ENCODE measurements at regions not wholly inside any gene's neighbourhood (a gene's known extent, or its start where the extent isn't known, plus 50 kb on each side); places are given as distances from the start of the nearest gene placed in this dataset.

DNA sequence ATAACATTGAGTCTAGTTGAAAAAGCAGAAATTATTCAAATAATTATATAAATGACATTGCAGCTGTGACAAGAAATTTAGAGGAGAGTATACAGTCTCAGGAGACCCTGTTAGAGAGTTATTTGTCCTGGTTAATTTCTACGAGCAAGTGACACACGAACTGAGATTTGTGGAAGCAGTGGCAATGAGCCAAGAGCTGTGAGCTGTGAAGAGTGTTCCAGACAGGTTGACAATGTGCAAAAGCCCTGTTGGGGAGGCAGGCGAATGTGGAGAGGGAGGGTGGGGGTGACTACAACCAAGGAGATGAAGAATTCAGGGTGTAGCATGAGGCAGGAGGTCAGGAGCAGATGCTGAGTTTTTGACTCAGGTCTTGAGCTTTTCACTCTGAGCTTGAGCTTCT is 620.2 kb upstream of the TENM4 start:
- H3K27ac ChIP-seq (ENCODE audit: low read length), result no peak overlapping the region
- H3K9me3 ChIP-seq, result no peaks in the 10 kb centered on the region
- H3K27ac Mint-ChIP-seq, result no peak overlapping the region
- ChIA-PET POLR2A (no interaction called here), CTCF (no interaction called here)
- H3K36me3 Mint-ChIP-seq, result no peaks in the 10 kb centered on the region
- no peaks in the 10 kb centered on the region for H3K36me3 ChIP-seq (ENCODE audit: control insufficient read depth in 2 of 2, extremely low read depth in 1 of 2, insufficient read depth in 1 of 2, low read length in 1 of 2)
- H3K4me1 ChIP-seq (ENCODE audit: control insufficient read depth in 1 of 2, extremely low read depth in 1 of 2, insufficient read depth in 2 of 2, low read length in 2 of 2), result no peaks in the 10 kb centered on the region
- 61% methylated on average over 3 of the region's 3 CpGs for WGBS (ENCODE audit: insufficient coverage)
- H3K27me3 ChIP-seq (replicated peaks in 1 of 2; ENCODE audit: control insufficient read depth in 2 of 2, extremely low read depth in 1 of 2, insufficient read depth in 2 of 2, low read length in 1 of 2), result no peaks in the 10 kb centered on the region
- no peak overlapping the region for H3K4me3 Mint-ChIP-seq
- ATAC-seq (replicated peaks in 1 of 4) (no peak), DNase-seq (no peak)
- no peak overlapping the region for H3K4me3 ChIP-seq (ENCODE audit: control insufficient read depth in 1 of 2, extremely low read depth in 1 of 2, low read length in 1 of 2)
- H3K27me3 Mint-ChIP-seq, result no peaks in the 10 kb centered on the region
- H3K4me1 Mint-ChIP-seq, result no peaks in the 10 kb centered on the region
- peaks cover 3 to 29% (median 3%) of the 10 kb centered on the region in 3 donors for H3K9me3 Mint-ChIP-seq

DNA sequence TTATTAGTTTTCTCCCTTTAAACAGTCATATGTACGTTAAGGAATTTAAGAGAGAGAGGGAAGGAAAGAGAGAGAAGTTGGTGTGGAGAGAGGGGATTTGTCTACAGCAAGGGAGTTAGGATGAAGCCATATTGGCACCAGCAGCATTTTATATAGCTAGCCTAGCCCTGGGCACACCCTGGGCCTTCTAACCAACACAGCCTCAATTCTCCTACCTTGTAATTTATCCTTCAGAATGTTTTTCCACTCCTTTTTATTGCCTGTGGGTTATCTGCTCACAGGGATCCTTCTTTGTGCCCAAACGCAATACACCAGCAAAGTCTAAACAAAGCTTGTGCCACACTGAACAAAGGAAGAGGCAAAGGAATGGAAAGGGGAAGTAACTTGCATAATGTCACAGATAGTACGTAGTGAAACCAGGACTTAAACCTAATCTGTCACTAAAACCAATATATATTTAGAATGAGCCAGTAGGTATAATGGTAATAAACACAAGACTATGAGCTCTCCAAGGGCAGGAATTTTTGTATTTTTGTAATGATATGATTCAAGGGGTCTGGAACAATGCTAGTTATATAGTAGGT is 613.8 kb upstream of the TENM4 start:
- DNase-seq, result no peak
- Mint-ChIP-seq H3K9me3 (peaks cover 3 to 10% (median 8%) of the 10 kb centered on the region in 3 donors), H3K4me3 (no peak overlapping the region), H3K36me3 (no peaks in the 10 kb centered on the region), H3K27me3 (no peaks in the 10 kb centered on the region), H3K4me1 (no peaks in the 10 kb centered on the region), H3K27ac (no peak overlapping the region)
- POLR2A ChIA-PET, result no interaction called here
- Histone ChIP-seq H3K36me3 (ENCODE audit: control insufficient read depth in 2 of 2, extremely low read depth in 1 of 2, insufficient read depth in 1 of 2, low read length in 1 of 2) (no peaks in the 10 kb centered on the region), H3K27me3 (replicated peaks in 1 of 2; ENCODE audit: control insufficient read depth in 2 of 2, extremely low read depth in 1 of 2, insufficient read depth in 2 of 2, low read length in 1 of 2) (no peaks in the 10 kb centered on the region), H3K4me1 (ENCODE audit: control insufficient read depth in 1 of 2, extremely low read depth in 1 of 2, insufficient read depth in 2 of 2, low read length in 2 of 2) (no peaks in the 10 kb centered on the region), H3K9me3 (no peaks in the 10 kb centered on the region), H3K4me3 (ENCODE audit: control insufficient read depth in 1 of 2, extremely low read depth in 1 of 2, low read length in 1 of 2) (no peak overlapping the region), H3K27ac (ENCODE audit: low read length) (no peak overlapping the region)
- CTCF ChIA-PET, result no interaction called here
- WGBS (ENCODE audit: insufficient coverage), result no CpG with 5 or more reads among the region's 3 CpGs
- ATAC-seq (replicated peaks in 1 of 4), result no peak

DNA sequence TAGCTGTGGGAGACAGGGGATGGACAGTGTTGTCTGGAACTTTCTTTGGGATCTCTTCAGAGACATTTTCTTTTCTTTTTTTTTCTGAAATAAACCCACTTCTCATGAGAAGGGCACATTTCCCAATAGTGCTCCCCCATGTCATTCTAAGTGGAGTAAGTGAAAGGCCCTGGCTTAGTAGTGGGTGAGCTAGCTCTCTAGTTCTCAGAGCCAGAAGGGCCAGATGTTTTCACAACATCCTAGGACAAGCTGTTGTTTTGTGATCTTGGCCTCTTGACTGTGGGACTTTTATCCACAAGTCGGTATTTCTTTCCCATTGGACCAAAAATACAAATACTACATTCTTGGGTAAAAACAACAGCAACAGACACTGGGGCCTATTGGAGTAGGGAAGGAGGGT is 607.7 kb upstream of the TENM4 start:
- Histone ChIP-seq H3K9me3 (no peaks in the 10 kb centered on the region), H3K36me3 (ENCODE audit: control insufficient read depth in 2 of 2, extremely low read depth in 1 of 2, insufficient read depth in 1 of 2, low read length in 1 of 2) (no peaks in the 10 kb centered on the region), H3K27me3 (replicated peaks in 1 of 2; ENCODE audit: control insufficient read depth in 2 of 2, extremely low read depth in 1 of 2, insufficient read depth in 2 of 2, low read length in 1 of 2) (no peaks in the 10 kb centered on the region), H3K4me1 (ENCODE audit: control insufficient read depth in 1 of 2, extremely low read depth in 1 of 2, insufficient read depth in 2 of 2, low read length in 2 of 2) (no peaks in the 10 kb centered on the region), H3K27ac (ENCODE audit: low read length) (no peak overlapping the region), H3K4me3 (ENCODE audit: control insufficient read depth in 1 of 2, extremely low read depth in 1 of 2, low read length in 1 of 2) (no peak overlapping the region)
- Mint-ChIP-seq H3K27me3 (no peaks in the 10 kb centered on the region), H3K9me3 (peaks cover 4 to 9% (median 4%) of the 10 kb centered on the region in 3 donors), H3K4me3 (no peak overlapping the region), H3K36me3 (no peaks in the 10 kb centered on the region), H3K27ac (no peak overlapping the region), H3K4me1 (no peaks in the 10 kb centered on the region)
- DNase-seq, result no peak
- no peak for ATAC-seq (replicated peaks in 1 of 4)
- POLR2A ChIA-PET, result no interaction called here
- WGBS (ENCODE audit: insufficient coverage), result no CpG with 5 or more reads among the region's 1 CpG
- CTCF ChIA-PET, result no interaction called here

DNA sequence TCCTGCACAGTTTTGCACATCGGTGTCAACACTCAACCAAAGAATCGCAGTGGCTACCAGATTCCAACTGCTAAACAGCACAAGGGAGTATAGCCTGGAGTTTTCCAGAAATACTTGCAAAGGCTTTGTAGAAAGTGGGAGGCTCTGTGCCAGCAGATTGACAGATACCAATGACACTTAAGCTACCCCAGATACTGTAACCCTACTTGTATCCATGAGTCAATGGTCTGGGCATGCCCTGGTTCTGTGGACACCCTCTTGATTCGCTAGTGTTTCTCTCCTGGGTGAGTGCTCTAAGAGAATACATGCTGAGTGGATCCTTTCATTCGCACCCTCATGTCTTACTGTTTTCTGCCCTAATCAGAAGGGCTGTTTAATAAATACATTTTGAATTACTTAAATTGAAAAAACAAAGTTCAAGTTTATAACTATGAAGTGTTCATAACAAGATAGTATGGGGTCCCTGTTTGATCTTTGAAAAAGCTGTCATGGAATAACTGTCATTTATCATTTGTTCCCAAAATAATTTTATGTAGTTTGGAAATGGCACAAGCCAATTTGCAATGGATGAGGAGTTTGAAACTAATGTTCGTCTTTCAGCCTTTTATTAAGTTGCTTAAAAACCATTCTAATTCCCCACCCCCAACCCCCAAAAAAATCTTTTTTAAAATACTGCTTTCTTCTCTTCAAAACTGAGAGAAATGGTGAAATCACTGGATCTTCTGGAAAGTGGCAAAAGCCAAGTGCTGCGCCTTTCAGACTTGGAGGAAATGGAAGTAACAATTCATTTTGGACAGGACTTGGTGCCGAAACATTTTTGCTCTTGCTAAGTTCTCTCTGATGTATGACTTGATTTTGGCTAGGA is 600.5 kb upstream of the TENM4 start:
- no peaks in the 10 kb centered on the region for H3K9me3 ChIP-seq
- no peak for ATAC-seq (replicated peaks in 1 of 4)
- CTCF ChIA-PET, result no interaction called here
- H3K36me3 ChIP-seq (ENCODE audit: control insufficient read depth in 2 of 2, extremely low read depth in 1 of 2, insufficient read depth in 1 of 2, low read length in 1 of 2), result no peaks in the 10 kb centered on the region
- Mint-ChIP-seq H3K27ac (no peak overlapping the region), H3K4me1 (no peaks in the 10 kb centered on the region), H3K4me3 (no peak overlapping the region), H3K36me3 (no peaks in the 10 kb centered on the region), H3K9me3 (peaks cover 3 to 8% (median 7%) of the 10 kb centered on the region in 3 donors), H3K27me3 (no peaks in the 10 kb centered on the region)
- no peak overlapping the region for H3K27ac ChIP-seq (ENCODE audit: low read length)
- 50% methylated on average over 1 of the region's 7 CpGs for WGBS (ENCODE audit: insufficient coverage)
- H3K4me1 ChIP-seq (ENCODE audit: control insufficient read depth in 1 of 2, extremely low read depth in 1 of 2, insufficient read depth in 2 of 2, low read length in 2 of 2), result no peaks in the 10 kb centered on the region
- H3K4me3 ChIP-seq (ENCODE audit: control insufficient read depth in 1 of 2, extremely low read depth in 1 of 2, low read length in 1 of 2), result no peak overlapping the region
- no peaks in the 10 kb centered on the region for H3K27me3 ChIP-seq (replicated peaks in 1 of 2; ENCODE audit: control insufficient read depth in 2 of 2, extremely low read depth in 1 of 2, insufficient read depth in 2 of 2, low read length in 1 of 2)
- POLR2A ChIA-PET, result no interaction called here
- DNase-seq, result no peak

DNA sequence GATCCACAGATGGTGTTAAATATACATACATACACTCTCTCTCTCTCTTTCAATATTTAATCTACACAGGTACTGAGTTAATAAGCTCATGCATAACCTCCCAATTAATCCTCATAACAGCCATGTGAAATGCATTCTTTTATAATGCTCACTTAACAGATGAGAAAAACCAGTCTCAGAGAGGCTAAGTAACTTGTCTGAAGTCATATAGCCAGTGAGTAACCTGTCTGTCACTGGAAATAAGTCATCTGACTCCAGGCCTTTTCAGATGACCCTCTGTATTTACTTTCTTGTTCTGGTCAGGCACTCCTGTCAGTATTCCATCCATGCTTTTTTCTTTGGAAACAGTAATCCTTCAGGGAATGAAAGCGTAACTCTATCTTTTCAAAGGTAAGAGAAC is 594.0 kb upstream of the TENM4 start:
- H3K27me3 ChIP-seq (replicated peaks in 1 of 2; ENCODE audit: control insufficient read depth in 2 of 2, extremely low read depth in 1 of 2, insufficient read depth in 2 of 2, low read length in 1 of 2), result no peaks in the 10 kb centered on the region
- ChIA-PET POLR2A (no interaction called here), CTCF (no interaction called here)
- no peaks in the 10 kb centered on the region for H3K36me3 ChIP-seq (ENCODE audit: control insufficient read depth in 2 of 2, extremely low read depth in 1 of 2, insufficient read depth in 1 of 2, low read length in 1 of 2)
- H3K36me3 Mint-ChIP-seq, result no peaks in the 10 kb centered on the region
- ATAC-seq (replicated peaks in 1 of 4) (no peak), DNase-seq (no peak)
- no peaks in the 10 kb centered on the region for H3K4me1 Mint-ChIP-seq
- H3K4me3 ChIP-seq (ENCODE audit: control insufficient read depth in 1 of 2, extremely low read depth in 1 of 2, low read length in 1 of 2), result no peak overlapping the region
- no peak overlapping the region for H3K4me3 Mint-ChIP-seq
- H3K27ac ChIP-seq (ENCODE audit: low read length), result no peak overlapping the region
- H3K9me3 Mint-ChIP-seq, result peaks cover 0 to 15% (median 2%) of the 10 kb centered on the region in 3 donors
- no peaks in the 10 kb centered on the region for H3K9me3 ChIP-seq
- H3K27ac Mint-ChIP-seq, result no peak overlapping the region
- WGBS (ENCODE audit: insufficient coverage), result no CpG with 5 or more reads among the region's 1 CpG
- no peaks in the 10 kb centered on the region for H3K4me1 ChIP-seq (ENCODE audit: control insufficient read depth in 1 of 2, extremely low read depth in 1 of 2, insufficient read depth in 2 of 2, low read length in 2 of 2)
- no peaks in the 10 kb centered on the region for H3K27me3 Mint-ChIP-seq

DNA sequence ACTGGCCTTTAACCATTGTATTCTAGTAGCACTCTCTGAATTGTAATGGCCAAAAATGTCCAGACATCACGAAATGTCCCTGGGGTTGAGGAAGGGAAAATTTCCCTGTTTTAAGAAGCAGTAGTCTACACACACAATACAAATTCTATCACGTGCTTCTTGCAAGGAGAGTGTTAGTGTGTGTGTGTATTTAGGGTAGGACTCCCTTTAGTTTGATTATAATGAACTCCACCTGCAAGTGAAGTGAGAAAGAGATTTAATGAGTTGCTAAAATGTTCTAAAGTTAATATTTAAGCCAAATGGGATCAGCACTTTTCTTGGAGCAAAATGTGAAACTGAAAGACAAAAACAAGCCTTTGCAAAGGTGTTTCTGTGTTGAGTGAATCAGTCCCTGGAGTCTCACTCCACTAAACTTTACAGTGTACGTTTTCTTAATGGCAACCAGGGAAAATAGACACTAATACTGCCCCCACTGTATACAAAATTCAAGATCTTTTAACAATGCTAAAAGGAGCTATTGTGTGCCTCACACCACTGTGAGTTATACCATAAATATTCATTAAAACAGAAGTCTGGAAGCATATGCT is 590.3 kb upstream of the TENM4 start:
- ChIA-PET CTCF (no interaction called here), POLR2A (interaction anchor here in 1 of 2 donors (0.5 kb wide), 1 partner anchor 581 kb away, joined by 3 read pairs; no protein-coding TSS in a partner anchor)
- H3K36me3 Mint-ChIP-seq, result no peaks in the 10 kb centered on the region
- no CpG with 5 or more reads among the region's 3 CpGs for WGBS (ENCODE audit: insufficient coverage)
- H3K9me3 Mint-ChIP-seq, result peaks cover 0 to 8% (median 7%) of the 10 kb centered on the region in 3 donors
- no peaks in the 10 kb centered on the region for H3K4me1 ChIP-seq (ENCODE audit: control insufficient read depth in 1 of 2, extremely low read depth in 1 of 2, insufficient read depth in 2 of 2, low read length in 2 of 2)
- no peak overlapping the region for H3K27ac ChIP-seq (ENCODE audit: low read length)
- no peak overlapping the region for H3K4me3 ChIP-seq (ENCODE audit: control insufficient read depth in 1 of 2, extremely low read depth in 1 of 2, low read length in 1 of 2)
- no peak overlapping the region for H3K27ac Mint-ChIP-seq
- DNase-seq (no peak), ATAC-seq (replicated peaks in 1 of 4) (no peak)
- H3K27me3 ChIP-seq (replicated peaks in 1 of 2; ENCODE audit: control insufficient read depth in 2 of 2, extremely low read depth in 1 of 2, insufficient read depth in 2 of 2, low read length in 1 of 2), result no peaks in the 10 kb centered on the region
- no peak overlapping the region for H3K4me3 Mint-ChIP-seq
- no peaks in the 10 kb centered on the region for H3K9me3 ChIP-seq
- H3K4me1 Mint-ChIP-seq, result no peaks in the 10 kb centered on the region
- H3K36me3 ChIP-seq (ENCODE audit: control insufficient read depth in 2 of 2, extremely low read depth in 1 of 2, insufficient read depth in 1 of 2, low read length in 1 of 2), result no peaks in the 10 kb centered on the region
- no peaks in the 10 kb centered on the region for H3K27me3 Mint-ChIP-seq
